Epidermal melanocyte (primary cell): ENCODE measurements at regions not wholly inside any gene's neighbourhood (a gene's known extent, or its start where the extent isn't known, plus 50 kb on each side); places are given as distances from the start of the nearest gene placed in this dataset.

ENCODE experiments used
- DNase-seq: peaks from one replicate; pipeline ENCODE4 v3.0.0; 2011; ENCODE audit warnings: low spot score; ENCODE audit not compliant: insufficient read length

DNA sequence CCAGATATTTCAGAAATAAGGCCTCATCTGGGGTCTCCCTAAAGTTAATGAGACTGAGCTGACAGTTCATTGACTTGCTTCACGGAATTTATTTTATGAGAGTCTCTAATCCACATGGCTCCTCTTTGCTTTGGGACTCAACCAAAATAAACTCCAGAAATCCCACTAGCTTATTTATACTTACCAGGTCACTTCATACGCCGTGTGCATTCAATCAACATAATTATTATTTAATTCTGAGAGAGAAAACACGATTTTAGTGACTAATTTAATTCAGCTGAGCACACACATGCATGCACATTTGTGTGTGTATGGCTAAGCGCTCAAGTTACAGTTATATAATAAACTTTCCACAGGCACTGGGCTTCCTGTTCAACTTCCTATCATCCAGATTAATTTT, 333.4 kb upstream of the CCDC196 start:
- no peak for DNase-seq

DNA sequence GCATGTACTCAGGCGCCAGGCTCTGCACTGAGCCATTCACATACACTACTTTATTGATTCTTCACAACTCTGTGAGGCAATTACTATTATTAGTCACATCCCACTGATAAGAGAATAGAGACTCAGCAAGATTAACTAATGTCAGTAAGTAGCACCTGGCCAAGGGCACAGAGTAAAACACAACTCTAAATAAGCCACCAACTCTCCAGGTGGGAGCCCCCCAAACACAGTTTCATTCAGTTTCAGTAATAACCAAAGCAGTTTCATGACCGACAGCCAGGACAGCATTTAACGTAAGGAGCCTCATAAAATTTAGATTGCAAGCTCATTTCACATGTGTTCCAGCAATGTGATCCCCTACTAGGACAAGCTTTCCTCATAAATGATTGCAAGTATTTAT, 323.1 kb upstream of the CCDC196 start:
- DNase-seq, result no peak

DNA sequence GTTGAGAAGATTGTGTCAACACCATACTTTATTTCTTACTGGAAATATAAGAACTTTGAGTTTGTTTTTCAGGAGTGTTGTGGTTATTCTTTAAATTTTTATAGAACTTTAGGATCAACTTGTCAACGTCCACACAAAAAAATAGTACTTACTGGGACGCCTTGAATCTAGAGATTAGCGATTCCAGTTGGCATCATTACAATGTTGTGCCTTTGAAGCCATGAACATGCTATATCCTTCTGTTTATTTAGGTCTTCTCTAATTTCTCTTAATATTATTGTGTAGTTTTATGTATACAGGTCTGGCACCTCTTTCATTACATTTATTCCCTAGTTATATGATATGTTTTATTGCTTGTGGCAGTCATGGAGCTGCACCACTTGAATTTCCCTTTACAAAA, 320.8 kb upstream of the CCDC196 start:
- no peak for DNase-seq

DNA sequence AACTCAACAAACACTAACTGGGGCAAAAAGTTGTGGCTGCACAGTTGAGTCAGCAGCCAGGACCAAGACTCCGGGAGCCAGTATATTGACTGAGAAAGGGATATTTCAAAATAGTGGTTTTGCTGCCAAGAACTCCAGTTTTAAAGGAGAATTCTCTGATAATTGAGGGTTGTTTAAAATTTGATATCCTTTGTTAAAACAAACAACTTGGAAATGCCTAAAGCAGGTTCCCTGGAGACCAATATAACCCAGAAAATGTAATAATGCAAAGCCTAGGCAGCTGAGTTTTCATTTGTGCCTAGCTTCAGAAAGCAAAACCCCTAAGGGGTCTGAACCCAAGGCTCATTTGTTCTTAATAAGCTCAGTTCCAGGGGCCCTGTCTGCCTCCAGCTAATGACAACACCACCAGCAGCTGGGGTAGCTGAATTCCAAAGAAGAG, 311.7 kb upstream of the CCDC196 start:
- DNase-seq, result no peak

DNA sequence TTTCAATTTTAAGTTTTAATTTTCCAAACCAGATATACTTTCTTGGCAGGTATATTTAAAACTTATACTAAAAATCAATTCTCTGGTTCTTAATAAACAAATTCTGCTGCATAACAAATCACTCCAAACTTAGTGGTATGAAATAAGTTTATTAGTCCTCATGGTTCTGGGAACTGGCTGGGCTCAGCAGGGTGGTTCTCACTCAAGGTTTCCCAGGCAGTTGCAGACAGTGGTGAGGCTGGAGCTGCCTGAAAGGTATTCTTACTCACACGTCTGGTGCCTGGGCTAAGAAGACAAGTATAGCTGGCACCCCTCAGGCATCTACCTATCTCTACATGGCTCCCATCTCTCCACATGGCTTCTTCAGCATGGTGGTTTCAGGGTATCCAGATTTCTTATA, 308.2 kb upstream of the CCDC196 start:
- DNase-seq, result no peak

DNA sequence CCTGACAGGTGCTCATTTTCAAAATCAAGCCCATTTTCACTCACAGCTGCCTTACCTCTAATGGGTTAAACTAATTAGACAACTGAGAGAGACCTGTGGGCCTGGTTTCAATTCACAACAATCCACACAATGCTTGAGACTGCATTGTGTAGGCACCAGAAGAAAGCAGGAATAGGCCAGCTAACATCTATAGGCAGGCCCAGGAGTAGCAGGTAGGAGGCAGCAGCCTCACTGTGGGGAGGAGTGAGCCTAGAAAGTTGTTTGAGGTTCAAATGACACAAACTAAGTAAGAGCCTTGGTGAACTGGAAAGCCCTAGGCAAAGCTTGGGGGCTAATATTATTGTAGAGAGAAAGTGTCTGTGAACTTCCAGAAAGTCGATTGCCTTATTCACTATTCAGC, 289.5 kb upstream of the CCDC196 start:
- no peak for DNase-seq

DNA sequence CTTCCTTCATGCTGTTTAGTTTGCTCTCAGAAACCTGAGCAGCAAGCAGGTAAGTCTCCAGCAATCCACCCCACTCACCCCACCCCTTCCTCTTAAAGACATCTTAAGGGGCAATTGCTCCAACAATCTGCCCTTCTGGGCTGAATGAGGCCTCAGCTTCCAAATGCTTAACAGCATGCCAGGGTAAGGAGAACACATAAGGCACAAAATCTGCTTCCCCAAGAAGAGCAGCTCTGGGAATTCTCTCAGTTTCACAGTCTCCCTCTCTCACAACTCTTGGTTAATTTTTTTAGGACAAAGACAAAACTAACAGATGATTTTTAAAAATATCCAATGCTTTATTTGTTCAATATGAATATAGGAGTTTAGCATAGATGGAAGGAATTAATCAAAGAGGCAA, 288.9 kb upstream of the CCDC196 start:
- DNase-seq, result no peak

DNA sequence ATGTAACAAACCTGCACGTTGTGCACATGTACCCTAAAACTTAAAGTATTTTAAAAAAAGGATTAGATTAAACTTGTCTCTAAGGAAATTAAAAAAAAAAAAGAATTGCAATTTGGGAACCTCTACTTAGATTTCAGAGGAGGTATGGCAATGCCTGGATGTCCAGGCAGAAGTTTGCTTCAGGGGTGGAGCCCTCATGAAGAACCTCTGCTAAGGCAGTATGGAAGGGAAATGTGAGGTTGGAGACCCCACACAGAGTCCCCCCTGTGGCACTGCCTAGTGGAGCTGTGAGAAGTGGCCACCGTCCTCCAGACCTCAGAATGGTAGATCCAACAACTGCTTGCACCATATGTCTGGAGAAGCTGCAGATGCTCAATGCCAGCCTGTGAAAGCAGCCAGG, 279.6 kb upstream of the CCDC196 start:
- DNase-seq, result no peak

DNA sequence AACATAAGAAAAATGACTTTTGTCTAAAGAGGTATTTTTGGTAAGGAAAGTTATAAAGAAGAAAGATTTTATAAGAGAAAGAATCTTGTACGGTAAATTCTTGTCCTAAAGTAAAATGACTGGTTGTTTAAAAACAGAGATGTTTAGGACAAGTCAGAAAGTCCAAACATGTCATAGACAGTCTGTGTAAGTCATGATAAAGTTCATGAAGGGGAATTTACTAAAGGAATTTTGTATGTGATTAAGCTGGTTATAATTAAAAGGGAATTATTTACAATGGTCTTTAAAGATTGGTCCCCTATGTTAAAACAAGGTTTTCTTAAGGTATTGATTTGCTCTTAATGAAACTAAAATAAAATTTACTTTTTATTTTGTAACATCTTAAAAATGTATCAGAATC, 269.4 kb upstream of the CCDC196 start:
- DNase-seq, result no peak

DNA sequence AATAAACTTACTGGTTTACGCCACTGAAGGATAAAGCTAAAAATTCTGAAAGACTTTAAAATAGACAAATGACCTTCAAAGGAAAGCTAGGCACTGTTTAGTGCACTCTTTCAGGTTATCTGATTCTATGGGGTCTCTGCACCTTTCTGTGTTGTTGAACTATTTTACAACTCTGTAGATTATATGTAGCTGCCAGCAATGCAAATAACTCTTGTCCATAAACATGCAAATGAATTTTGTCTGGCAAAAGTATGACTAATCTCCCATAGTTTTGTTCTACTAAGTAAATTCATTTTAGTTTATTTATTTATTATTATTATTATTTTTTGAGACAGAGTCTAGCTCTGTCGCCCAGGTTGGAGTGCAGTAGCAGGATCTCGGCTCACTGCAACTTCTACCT, 266.3 kb upstream of the CCDC196 start:
- no peak for DNase-seq

DNA sequence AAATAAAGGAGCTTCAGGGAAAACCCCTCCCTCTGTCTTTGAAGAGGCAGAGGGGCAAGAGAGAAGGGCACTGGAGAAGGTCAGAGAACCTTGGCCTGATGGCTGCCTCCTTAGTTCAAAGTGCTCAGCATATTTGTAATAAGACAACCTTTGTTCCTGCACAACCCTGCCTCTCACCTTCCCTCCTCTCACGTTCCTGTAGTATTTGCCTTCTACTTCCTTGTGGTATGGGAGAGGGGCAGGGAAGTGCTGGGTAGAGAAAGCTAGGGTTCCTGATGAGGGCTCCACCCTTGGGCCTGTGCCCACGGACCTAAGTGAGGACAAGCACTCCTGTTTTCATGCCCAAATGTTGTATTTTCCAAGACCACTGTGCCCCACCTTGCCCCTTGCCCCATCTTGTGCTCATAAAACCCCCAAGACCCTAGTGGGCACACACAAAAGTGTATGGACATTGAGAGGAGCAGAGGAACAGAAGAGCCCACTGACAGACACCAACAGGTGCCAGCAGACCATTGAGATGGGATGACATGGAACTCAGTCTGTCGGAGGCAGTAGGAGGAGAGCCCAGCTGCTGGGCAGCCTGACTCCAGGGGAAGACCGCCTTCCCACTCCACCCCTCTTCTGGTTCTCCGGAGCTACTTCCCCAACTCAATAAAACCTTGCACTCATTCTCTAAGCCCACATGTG, 261.5 kb upstream of the CCDC196 start:
- DNase-seq, result no peak

DNA sequence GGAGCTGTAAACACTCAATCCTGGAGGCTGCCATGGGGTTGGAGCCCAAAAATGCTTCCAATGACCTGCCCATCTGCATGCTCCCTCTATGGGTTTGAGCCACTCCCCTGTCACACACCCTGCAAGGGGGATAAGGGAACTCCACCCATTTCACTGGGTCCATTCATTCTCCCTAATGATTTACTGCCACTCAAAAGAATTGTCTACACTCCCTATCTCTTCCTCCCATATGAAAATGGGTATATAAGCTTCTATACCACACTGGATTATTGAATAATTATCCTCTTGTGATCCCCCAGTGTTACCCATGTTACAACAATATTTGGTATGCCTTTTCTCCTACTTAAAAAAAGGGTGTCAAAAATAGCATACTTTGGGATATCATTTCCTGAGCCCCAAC, 260.8 kb upstream of the CCDC196 start:
- DNase-seq, result no peak

DNA sequence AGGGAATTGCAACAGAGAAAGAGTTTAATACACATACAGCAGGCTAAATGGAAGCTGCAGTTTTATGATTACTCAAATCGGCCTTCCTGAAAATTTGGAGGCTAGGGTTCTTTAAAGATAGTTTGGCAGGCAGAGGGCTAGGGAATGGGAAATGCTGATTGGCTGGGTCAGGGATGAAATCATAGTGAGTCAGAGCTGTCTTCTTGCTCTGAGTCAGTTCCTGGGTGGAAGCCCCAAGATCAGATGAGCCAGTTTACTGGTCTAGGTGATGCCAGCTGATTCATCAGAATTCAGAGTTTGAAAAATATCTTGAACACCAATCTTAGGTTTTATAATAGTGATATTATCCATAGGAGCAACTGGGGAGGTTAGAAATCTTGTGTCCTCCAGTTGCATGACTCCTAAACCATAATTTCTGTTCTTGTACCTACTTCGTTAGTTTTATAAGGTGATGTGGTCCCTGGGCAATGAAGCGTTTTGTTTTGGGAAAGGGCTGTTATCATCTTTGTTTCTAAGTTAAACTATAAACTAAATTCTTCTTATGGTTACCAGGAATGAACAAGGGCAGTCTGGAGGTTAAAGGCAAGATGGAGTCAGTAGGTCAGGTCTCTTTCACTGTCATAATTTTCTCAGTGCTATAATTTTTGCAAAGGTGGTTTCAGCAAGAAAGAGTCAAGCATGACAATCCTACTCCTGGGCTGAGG, 257.8 kb upstream of the CCDC196 start:
- no peak for DNase-seq

DNA sequence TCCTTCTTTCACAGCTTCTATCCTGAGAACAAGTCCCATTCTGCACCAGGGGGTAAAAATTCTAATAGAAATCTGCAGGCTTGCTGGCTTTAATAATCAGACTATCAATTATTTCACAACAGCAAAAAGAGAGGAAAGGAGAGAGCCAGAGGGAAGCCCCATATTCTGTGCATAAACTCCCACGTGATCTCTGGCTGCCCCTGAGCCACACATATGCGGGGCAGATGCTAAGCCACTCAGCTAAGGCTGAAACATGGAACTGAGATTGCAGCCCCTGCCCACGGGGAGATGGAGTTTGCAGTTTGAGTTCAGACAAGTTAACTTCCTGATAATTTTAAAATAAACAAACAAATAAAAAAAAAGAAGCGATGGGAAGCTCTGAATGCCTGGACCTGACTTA, 254.4 kb upstream of the CCDC196 start:
- DNase-seq, result no peak

DNA sequence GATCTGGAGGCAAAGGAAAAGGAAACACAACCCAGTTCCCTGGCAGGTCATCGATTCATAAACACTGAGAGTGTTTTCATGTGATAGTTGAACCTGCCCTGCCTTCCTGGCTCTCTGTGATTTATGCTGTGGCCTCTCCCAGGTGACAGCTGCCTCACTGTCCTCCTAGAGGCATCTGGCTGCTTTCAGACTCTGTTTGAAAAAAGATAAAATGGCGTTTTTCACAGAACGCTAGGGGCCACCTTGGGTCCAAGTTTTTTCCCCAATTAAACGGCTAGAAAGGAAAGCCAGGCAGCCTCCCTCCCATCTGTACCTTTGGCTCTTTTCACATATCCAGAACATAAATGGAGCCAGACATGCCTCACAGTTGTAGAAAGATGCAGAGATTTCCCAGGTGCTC, 252.6 kb upstream of the CCDC196 start:
- DNase-seq, result no peak

DNA sequence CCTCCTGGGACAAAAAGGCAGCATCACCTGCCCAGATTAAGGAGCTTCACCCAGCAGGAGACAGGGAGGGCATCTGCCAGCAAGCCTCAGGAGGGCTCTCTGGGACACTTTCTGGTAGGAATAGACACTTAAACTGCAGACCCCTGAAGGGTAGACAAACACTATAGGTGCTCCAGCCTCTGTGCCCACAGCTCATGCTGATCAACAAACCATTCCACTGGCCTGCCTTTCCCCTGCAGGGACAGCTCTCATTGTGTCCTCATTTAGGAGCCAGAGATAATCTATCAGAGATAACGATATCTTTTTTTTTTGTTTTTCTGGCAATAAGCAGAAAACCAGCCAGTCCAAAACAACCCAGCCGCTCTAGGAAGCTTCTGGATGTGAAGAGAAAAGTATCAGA, 251.8 kb upstream of the CCDC196 start:
- DNase-seq, result no peak

DNA sequence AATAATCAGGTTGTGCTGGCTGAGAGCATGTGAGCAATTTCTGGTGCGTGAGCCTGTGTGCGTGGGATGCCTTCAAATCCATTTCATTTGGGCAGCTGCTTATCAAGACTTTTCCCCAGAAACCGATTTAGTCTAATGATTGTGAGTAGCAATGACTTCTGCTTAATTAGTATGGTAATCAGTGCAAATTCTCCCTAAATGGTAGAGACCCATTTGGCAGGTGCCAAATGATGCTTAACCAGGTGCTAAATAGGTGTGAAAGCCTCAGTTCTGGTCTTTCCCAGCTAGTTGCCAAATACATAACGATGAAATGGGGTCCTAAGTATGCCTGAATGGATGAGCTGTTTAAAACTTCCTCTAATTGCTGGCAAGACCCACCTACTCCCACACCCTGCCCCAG, 248.4 kb upstream of the CCDC196 start:
- no peak for DNase-seq

DNA sequence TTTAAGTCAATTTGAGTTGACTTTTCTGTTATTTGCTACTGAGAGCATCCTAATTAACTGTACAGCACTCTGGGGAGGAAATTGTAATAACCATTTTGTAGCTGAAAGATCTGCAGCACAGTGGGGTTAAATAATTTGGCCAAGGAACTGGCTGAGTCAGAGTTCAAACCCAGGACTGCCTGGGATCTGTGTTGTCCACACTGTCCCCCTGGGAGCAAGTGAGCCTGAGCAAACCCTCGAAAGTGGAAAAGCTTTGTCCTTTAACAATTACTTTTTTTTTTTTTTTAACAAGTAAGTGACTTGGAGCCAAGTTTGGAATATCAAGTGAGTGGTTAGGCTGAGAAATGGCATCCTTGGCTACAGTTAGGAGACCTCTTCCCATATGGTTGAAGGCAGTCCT, 247.2 kb upstream of the CCDC196 start:
- no peak for DNase-seq

DNA sequence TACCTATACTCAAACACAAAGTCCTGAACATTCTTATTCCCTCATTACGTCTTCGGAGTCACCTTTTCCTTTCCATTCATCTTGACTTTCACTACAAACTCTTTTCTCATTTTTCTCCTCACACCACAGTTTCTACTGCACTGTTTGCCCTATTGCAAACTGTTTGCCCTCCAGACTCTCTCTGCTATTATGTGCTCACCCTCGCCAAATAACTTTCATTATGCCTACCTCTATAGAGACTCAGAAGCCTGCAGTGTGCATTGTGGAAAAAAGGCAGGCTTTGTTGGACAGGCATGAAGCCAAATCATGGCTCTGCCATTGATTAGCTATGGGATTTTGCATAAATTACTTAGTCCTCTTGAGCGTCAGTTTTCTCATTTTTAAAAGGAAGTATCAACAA, 246.6 kb upstream of the CCDC196 start:
- no peak for DNase-seq

DNA sequence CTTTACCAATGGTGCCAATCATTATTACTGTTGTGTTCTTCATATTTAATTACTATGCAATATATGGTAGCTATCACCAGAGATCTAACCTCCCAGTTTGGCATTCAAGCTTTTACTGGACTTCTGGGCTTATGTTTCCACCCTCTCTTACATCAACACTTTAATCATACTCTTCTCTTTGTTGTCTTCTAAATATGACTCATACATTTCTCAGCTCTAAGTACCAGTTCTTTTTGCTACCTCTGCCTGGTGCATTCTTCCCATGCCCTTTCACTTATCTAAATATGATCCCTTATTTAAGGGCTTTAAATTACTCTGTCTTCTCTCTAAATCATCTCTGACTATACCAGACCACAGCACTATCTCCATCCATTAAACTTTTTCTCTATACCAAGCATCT, 246.1 kb upstream of the CCDC196 start:
- DNase-seq, result no peak

DNA sequence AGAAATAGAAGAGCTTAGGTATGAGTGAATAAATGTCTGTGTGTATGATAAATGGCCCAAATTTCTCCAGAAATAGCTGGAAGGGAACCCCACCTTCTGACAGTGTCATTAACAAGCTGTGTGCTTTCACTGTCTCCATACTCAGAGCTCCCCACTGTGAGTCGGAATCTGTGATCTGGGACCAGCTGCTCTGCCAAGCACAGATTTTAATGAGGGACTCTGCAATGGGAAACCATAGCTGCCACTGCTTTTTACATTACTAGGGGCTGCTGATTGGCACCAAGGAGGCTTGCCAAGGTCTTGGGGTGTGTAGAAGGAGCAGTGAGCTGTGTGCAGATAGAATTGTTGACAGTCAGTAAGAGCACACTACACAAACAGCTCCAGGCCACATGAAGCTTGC, 244.2 kb upstream of the CCDC196 start:
- DNase-seq, result no peak

DNA sequence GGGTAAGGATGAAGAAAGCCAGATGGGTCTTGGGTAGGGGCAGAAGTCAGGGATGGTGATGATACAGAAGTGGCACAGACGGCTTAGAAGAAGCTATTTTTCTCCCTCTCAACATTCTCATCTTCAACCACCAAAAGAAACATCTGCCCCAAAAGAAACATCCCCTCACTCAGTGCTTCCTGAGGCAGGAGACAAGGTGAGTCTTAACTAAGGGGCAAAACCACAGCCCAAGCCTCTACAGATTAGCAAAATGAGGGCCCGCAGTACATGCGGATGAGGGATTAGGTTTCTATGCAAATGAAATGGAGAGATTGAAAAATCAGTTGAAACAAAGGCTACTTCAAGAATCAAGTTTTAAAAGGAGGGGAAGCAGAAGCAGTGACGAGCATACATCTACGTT, 241.3 kb upstream of the CCDC196 start:
- DNase-seq, result no peak

DNA sequence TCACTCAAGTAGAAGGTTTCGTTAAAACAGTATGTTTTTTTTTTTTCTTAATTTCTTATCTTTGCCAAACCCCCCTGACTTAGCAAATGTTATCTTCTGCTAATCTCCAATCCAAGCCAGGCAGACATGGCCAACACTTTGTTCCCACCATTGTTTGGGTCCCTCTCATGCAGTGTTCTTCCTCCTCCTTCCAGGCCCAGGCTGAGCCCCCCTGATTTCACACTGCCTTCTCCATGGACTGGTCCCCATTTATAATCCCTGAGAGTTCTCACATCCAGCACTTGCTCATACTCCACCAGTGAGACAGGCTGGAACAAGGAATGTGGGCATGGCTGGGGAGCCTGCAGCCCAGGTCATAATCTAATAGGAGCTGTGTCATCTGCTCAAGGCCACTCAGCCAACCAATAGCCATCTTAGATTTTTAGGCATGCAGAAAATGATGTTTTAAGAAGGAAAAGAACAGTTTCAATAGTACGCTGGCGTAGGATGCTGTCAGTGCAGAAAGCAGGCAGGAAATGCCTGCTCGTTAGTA, 238.4 kb upstream of the CCDC196 start:
- no peak for DNase-seq
